ENCODE measurements at regions not wholly inside any gene's neighbourhood (a gene's known extent, or its start where the extent isn't known, plus 50 kb on each side); places are given as distances from the start of the nearest gene placed in this dataset.

DNA sequence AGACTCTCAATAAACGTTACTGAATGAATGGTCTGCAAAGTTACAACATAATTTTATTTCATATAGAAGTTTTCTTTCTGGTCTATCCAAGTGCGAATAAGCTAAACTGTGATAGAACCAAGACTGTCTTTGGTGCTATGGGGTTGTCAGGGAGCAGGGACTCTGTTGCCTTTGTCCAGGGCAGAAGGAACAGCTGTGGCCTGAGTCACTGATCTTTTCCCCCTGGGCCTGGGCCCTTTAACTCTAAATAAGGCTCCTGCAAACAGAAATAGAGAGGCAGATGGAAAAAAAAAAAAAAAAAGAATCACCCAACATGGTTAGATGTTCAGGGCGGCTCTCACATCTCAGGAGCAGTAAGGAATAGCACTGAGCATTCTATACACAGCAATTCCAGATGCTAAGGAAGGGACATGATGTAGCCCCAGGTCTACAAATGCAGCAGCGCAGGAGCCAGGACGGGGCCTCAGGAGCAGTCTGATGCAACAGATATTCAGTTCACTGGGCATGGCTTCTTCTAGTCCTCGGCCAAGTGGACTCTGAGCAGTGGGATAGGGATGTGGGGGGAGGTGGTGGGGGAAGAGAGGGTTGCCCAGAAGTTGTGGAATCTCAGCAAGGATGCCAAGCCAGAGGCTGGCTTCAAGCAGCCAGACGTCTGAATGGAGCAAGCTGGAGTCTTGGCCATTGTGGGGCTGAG is 247.1 kb upstream of the SIX2 start:
- no peaks in the 10 kb centered on the region for H3K27me3 ChIP-seq
- no peaks in the 10 kb centered on the region for H3K4me1 ChIP-seq (replicated peaks in 1 of 2)
- intact Hi-C loops (cut with DNase I) = no loop called here
- no peak for DNase-seq
- H3K36me3 ChIP-seq (replicated peaks in 1 of 2) = no peaks in the 10 kb centered on the region
- TF ChIP-seq, protein P1, sequence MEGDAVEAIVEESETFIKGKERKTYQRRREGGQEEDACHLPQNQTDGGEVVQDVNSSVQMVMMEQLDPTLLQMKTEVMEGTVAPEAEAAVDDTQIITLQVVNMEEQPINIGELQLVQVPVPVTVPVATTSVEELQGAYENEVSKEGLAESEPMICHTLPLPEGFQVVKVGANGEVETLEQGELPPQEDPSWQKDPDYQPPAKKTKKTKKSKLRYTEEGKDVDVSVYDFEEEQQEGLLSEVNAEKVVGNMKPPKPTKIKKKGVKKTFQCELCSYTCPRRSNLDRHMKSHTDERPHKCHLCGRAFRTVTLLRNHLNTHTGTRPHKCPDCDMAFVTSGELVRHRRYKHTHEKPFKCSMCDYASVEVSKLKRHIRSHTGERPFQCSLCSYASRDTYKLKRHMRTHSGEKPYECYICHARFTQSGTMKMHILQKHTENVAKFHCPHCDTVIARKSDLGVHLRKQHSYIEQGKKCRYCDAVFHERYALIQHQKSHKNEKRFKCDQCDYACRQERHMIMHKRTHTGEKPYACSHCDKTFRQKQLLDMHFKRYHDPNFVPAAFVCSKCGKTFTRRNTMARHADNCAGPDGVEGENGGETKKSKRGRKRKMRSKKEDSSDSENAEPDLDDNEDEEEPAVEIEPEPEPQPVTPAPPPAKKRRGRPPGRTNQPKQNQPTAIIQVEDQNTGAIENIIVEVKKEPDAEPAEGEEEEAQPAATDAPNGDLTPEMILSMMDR (IDR thresholded peaks at IDR 0.05) = no peak
- no peak for TF ChIP-seq POLR2A (IDR thresholded peaks at IDR 0.05)
- H3K27ac ChIP-seq = no peak overlapping the region
- no peaks in the 10 kb centered on the region for H3K9me3 ChIP-seq (replicated peaks in 1 of 3)
- H3K4me3 ChIP-seq = no peak overlapping the region
- 84 to 93% (median 85%) methylated on average over 7 of the region's 7 CpGs for WGBS, 4 donors

DNA sequence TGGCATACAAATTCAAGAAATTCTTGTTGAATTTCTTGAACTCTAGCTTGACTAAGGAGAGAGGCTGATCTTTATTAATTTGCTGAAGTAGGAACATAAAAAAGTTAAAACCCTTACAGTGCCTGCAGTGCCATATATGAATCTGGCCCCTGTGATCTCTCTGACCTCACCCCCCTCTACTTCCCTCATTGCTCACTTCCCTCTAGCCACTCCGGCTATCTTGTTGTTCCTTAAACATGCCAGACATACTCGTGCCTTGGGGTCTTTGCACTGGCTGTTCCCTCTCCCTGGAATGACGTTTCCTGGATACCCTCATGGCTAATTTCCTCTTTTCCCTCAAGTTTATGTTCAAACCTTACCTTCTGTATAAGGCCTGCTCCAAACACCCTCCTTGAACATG is 246.3 kb upstream of the SIX2 start:
- no peak overlapping the region for H3K4me3 ChIP-seq
- 66 to 95% (median 78%) methylated on average over 3 of the region's 3 CpGs for WGBS, 4 donors

GRCh38 chr2:45254025-45254424 is 244.8 kb upstream of the SIX2 start:
- no peak overlapping the region for H3K4me3 ChIP-seq
- H3K4me1 ChIP-seq (replicated peaks in 1 of 2) = no peaks in the 10 kb centered on the region
- H3K27ac ChIP-seq = no peak overlapping the region
- no peak for DNase-seq
- no peak for TF ChIP-seq POLR2A (IDR thresholded peaks at IDR 0.05)
- TF ChIP-seq, protein P1 (IDR thresholded peaks at IDR 0.05) = no peak
- no peaks in the 10 kb centered on the region for H3K9me3 ChIP-seq (replicated peaks in 1 of 3)
- intact Hi-C loops (cut with DNase I) = no loop called here
- H3K27me3 ChIP-seq = no peaks in the 10 kb centered on the region
- WGBS, 4 donors = 77 to 82% (median 80%) methylated on average over 9 of the region's 9 CpGs
- no peaks in the 10 kb centered on the region for H3K36me3 ChIP-seq (replicated peaks in 1 of 2)

More for the DNA sequence above, 246.3 kb upstream of the SIX2 start:
- no peak for DNase-seq
- Histone ChIP-seq H3K27me3 (no peaks in the 10 kb centered on the region), H3K4me1 (replicated peaks in 1 of 2) (no peaks in the 10 kb centered on the region), H3K9me3 (replicated peaks in 1 of 3) (no peaks in the 10 kb centered on the region), H3K27ac (no peak overlapping the region), H3K36me3 (replicated peaks in 1 of 2) (no peaks in the 10 kb centered on the region)
- TF ChIP-seq, protein P1 (IDR thresholded peaks at IDR 0.05) = no peak
- TF ChIP-seq POLR2A (IDR thresholded peaks at IDR 0.05) = no peak
- intact Hi-C loops (cut with DNase I) = no loop called here

DNA sequence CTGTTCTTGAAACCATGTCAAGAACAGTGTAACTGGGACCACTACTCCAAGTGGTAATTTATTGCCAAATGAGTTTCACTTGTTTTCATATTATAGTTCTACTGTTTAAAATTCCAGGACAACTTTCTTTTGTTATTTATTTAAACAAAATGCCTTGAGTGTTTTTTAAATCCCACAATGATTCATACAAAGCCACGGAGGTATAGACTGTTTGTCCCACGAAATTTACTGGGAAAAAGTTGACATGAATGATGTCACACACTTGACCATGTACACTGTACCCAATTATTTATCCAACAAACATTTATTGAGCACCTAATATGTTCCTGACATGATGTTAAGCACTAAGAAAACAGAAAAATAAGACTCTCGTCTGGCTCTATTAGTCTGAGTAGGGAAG is 243.9 kb upstream of the SIX2 start:
- H3K4me1 ChIP-seq (replicated peaks in 1 of 2) = no peaks in the 10 kb centered on the region
- intact Hi-C loops (cut with DNase I) = no loop called here
- no peaks in the 10 kb centered on the region for H3K27me3 ChIP-seq
- DNase-seq = no peak
- WGBS, 4 donors = 67 to 74% (median 72%) methylated on average over 3 of the region's 3 CpGs
- no peak overlapping the region for H3K4me3 ChIP-seq
- no peaks in the 10 kb centered on the region for H3K9me3 ChIP-seq (replicated peaks in 1 of 3)
- TF ChIP-seq POLR2A (IDR thresholded peaks at IDR 0.05) = no peak
- TF ChIP-seq, protein P1 (IDR thresholded peaks at IDR 0.05) = no peak
- H3K27ac ChIP-seq = no peak overlapping the region
- H3K36me3 ChIP-seq (replicated peaks in 1 of 2) = no peaks in the 10 kb centered on the region
